ENCODE measurements at regions not wholly inside any gene's neighbourhood (a gene's known extent, or its start where the extent isn't known, plus 50 kb on each side); places are given as distances from the start of the nearest gene placed in this dataset.

DNA sequence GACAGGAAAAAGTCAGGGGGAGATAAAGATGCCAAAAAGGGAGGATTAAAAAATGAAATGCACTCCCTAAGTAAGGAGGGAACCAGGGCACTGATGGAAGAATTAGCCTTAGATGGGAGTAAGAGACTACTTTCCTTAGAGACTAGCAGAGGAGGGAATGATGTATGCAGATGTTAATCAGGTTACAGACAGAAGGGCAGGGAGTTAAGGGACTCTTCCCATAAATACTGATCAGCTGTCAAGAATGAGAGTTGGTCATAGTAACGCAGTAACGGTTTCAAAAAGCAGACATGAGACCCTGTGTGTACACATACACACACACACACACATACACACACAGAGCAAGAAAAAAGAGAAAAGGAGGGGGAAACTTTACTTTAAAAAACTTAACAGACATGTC, 93.4 kb downstream of the PHLDA1 start:
- no peak overlapping the region for H3K27ac ChIP-seq (ENCODE audit: low read depth in 2 of 2, low read length in 1 of 2)
- no peak for DNase-seq
- peaks cover 0 to 17% of the 10 kb centered on the region in 2 experiments; a peak in 1 of 4 replicates for H3K4me1 ChIP-seq (ENCODE audit: control insufficient read depth in 1 of 2, insufficient read depth in 2 of 2, low read depth in 1 of 2, low read length in 1 of 2)
- ChIA-PET POLR2A (no interaction called here), CTCF (interaction anchor here (1.8 kb wide), 1 partner anchor 10 kb away, joined by 5 read pairs; no protein-coding TSS in a partner anchor)
- H3K79me2 ChIP-seq (ENCODE audit: insufficient read depth): no peaks in the 10 kb centered on the region
- no peaks in the 10 kb centered on the region for H3K27me3 ChIP-seq (ENCODE audit: insufficient read depth)
- H3K4me2 ChIP-seq: no peak overlapping the region
- no peak overlapping the region for H3K9ac ChIP-seq
- no peaks in the 10 kb centered on the region for H4K20me1 ChIP-seq (ENCODE audit: insufficient read depth)
- WGBS (ENCODE audit: low lambda C conversion rate): 89% methylated on average over 2 of the region's 2 CpGs
- H3F3A ChIP-seq (replicated peaks; ENCODE audit: insufficient read depth): peaks cover 7% of the 10 kb centered on the region
- no peak for TF ChIP-seq RXRA (IDR thresholded peaks at IDR 0.05; ENCODE audit: borderline replicate concordance, low read depth)
- no peak for TF ChIP-seq YY1 (IDR thresholded peaks at IDR 0.05; ENCODE audit: low read depth)
- TF ChIP-seq MEF2A (IDR thresholded peaks at IDR 0.05; ENCODE audit: borderline replicate concordance, low read depth): no peak
- no peak for TF ChIP-seq MAX (IDR thresholded peaks at IDR 0.05; ENCODE audit: low read depth)
- TF ChIP-seq, protein P1, sequence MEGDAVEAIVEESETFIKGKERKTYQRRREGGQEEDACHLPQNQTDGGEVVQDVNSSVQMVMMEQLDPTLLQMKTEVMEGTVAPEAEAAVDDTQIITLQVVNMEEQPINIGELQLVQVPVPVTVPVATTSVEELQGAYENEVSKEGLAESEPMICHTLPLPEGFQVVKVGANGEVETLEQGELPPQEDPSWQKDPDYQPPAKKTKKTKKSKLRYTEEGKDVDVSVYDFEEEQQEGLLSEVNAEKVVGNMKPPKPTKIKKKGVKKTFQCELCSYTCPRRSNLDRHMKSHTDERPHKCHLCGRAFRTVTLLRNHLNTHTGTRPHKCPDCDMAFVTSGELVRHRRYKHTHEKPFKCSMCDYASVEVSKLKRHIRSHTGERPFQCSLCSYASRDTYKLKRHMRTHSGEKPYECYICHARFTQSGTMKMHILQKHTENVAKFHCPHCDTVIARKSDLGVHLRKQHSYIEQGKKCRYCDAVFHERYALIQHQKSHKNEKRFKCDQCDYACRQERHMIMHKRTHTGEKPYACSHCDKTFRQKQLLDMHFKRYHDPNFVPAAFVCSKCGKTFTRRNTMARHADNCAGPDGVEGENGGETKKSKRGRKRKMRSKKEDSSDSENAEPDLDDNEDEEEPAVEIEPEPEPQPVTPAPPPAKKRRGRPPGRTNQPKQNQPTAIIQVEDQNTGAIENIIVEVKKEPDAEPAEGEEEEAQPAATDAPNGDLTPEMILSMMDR (IDR thresholded peaks at IDR 0.05): no peak
- no peak for TF ChIP-seq NRF1 (IDR thresholded peaks at IDR 0.05; ENCODE audit: low read depth, low read length)
- no peaks in the 10 kb centered on the region for H3K9me3 ChIP-seq
- no peaks in the 10 kb centered on the region for H3K9me2 ChIP-seq
- no peaks in the 10 kb centered on the region for H3K36me3 ChIP-seq (replicated peaks in 1 of 2; ENCODE audit: control insufficient read depth in 1 of 2, insufficient read depth in 2 of 2, low read length in 1 of 2)
- H2AFZ ChIP-seq (ENCODE audit: low read depth): no peak overlapping the region
- H3K4me3 ChIP-seq (ENCODE audit: low read depth in 2 of 2, low read length in 1 of 2): no peak overlapping the region

DNA sequence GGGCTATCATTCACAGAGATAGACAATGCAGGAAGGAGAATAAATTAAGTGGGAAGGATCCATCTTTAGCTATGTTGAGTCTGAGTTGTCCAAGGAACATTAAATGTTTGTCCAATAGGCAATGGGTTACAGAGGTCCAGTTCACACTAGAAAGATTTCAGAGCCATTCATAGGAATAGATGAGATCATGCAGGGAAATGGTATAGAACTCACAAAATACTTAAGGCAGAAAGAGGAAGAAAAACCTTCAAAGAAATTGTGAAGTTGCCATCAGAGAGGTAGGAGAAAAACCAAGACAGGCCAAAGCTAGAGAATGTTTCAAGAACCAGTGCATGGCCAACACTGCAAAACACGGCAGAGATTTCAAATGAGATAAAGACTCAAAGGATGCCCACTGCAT, 94.1 kb downstream of the PHLDA1 start:
- Histone ChIP-seq H3K4me1 (ENCODE audit: control insufficient read depth in 1 of 2, insufficient read depth in 2 of 2, low read depth in 1 of 2, low read length in 1 of 2) (peaks cover 0 to 18% of the 10 kb centered on the region in 2 experiments; a peak in 1 of 4 replicates), H4K20me1 (ENCODE audit: insufficient read depth) (no peaks in the 10 kb centered on the region), H3K9ac (no peak overlapping the region), H2AFZ (ENCODE audit: low read depth) (no peak overlapping the region), H3K36me3 (replicated peaks in 1 of 2; ENCODE audit: control insufficient read depth in 1 of 2, insufficient read depth in 2 of 2, low read length in 1 of 2) (no peaks in the 10 kb centered on the region), H3K9me2 (no peaks in the 10 kb centered on the region), H3K4me2 (no peak overlapping the region), H3K79me2 (ENCODE audit: insufficient read depth) (no peaks in the 10 kb centered on the region), H3K27ac (ENCODE audit: low read depth in 2 of 2, low read length in 1 of 2) (no peak overlapping the region), H3K27me3 (ENCODE audit: insufficient read depth) (no peaks in the 10 kb centered on the region), H3K4me3 (ENCODE audit: low read depth in 2 of 2, low read length in 1 of 2) (no peak overlapping the region), H3F3A (replicated peaks; ENCODE audit: insufficient read depth) (peaks cover 7% of the 10 kb centered on the region), H3K9me3 (no peaks in the 10 kb centered on the region)
- POLR2A ChIA-PET: no interaction called here
- WGBS (ENCODE audit: low lambda C conversion rate): 83% methylated on average over 1 of the region's 1 CpG
- no peak for DNase-seq
- CTCF ChIA-PET: interaction anchor here (1.8 kb wide), 1 partner anchor 9 kb away, joined by 5 read pairs; no protein-coding TSS in a partner anchor
- TF ChIP-seq MXI1 (IDR thresholded peaks at IDR 0.05; ENCODE audit: low read depth, low read length) (no peak), TAF1 (IDR thresholded peaks at IDR 0.05; ENCODE audit: borderline replicate concordance, low read depth, low read length) (no peak), POLR2AphosphoS5 (IDR thresholded peaks at IDR 0.05; ENCODE audit: low read depth, low read length) (no peak)
